ENCODE measurements at regions not wholly inside any gene's neighbourhood (a gene's known extent, or its start where the extent isn't known, plus 50 kb on each side); places are given as distances from the start of the nearest gene placed in this dataset.
A peak's percentile ranks its signal among the peaks of the same experiment; 100 is the strongest.

DNA sequence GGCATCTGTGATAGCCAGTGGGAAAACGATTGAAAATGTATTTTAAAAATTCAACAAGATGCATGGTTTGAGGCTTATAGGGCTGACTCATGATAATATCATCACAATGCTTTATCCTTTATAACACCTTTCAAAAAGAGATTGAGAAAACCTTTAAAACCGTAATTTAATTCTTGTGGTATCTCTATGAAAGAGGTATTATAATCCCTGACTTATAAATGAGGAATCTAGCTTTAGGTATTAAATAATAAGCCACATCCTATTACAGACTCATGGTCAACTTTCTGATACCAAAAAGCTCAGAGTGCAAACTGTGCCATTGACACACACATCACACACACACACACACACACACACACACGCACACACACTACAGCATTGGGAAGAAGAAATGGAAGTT, 134.6 kb upstream of the RAB12 start:
- peaks cover 0 to 4% (median 2%) of the 10 kb centered on the region in 3 donors for H3K27me3 ChIP-seq (ENCODE audit: insufficient read depth in 3 of 3, low read length in 2 of 3)
- ATAC-seq (no peak), DNase-seq (no peak)
- TF ChIP-seq, protein P1, sequence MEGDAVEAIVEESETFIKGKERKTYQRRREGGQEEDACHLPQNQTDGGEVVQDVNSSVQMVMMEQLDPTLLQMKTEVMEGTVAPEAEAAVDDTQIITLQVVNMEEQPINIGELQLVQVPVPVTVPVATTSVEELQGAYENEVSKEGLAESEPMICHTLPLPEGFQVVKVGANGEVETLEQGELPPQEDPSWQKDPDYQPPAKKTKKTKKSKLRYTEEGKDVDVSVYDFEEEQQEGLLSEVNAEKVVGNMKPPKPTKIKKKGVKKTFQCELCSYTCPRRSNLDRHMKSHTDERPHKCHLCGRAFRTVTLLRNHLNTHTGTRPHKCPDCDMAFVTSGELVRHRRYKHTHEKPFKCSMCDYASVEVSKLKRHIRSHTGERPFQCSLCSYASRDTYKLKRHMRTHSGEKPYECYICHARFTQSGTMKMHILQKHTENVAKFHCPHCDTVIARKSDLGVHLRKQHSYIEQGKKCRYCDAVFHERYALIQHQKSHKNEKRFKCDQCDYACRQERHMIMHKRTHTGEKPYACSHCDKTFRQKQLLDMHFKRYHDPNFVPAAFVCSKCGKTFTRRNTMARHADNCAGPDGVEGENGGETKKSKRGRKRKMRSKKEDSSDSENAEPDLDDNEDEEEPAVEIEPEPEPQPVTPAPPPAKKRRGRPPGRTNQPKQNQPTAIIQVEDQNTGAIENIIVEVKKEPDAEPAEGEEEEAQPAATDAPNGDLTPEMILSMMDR (IDR thresholded peaks at IDR 0.05): no peak
- no peaks in the 10 kb centered on the region for H3K36me3 ChIP-seq (ENCODE audit: insufficient read depth in 1 of 2, low read depth in 1 of 2)
- intact Hi-C loops (cut with DNase I): loop anchor here in 1 of 2 donors (5.0 kb wide), 1 partner anchor 513 kb away; no protein-coding TSS in a partner anchor
- H3K27ac ChIP-seq: no peak overlapping the region
- peaks cover 1% of the 10 kb centered on the region for H3K4me1 ChIP-seq
- no peak overlapping the region for H3K4me3 ChIP-seq
- no peaks in the 10 kb centered on the region for H3K9me3 ChIP-seq
- WGBS, 3 donors: 85 to 92% (median 91%) methylated on average over 3 of the region's 3 CpGs

DNA sequence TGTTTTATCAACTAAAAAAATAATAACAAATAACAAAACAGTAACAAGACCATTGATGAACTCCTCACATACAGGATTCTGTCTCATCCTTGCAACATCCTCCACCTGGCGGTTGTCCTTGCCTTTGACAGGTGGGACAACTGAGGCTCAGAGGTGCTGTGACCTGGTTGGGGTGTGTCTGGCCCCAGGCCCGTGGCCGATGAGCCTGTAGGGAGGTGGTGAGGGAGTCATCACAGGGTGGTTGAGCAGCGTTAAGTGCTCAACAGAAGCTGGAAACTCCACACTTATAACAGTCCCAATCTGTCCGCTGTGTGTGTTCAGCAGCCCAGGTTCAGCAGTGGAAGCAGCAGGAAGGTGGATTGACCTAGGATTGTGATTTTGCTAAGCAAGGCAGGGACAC, 131.6 kb upstream of the RAB12 start:
- DNase-seq: no peak
- ATAC-seq: no peak

DNA sequence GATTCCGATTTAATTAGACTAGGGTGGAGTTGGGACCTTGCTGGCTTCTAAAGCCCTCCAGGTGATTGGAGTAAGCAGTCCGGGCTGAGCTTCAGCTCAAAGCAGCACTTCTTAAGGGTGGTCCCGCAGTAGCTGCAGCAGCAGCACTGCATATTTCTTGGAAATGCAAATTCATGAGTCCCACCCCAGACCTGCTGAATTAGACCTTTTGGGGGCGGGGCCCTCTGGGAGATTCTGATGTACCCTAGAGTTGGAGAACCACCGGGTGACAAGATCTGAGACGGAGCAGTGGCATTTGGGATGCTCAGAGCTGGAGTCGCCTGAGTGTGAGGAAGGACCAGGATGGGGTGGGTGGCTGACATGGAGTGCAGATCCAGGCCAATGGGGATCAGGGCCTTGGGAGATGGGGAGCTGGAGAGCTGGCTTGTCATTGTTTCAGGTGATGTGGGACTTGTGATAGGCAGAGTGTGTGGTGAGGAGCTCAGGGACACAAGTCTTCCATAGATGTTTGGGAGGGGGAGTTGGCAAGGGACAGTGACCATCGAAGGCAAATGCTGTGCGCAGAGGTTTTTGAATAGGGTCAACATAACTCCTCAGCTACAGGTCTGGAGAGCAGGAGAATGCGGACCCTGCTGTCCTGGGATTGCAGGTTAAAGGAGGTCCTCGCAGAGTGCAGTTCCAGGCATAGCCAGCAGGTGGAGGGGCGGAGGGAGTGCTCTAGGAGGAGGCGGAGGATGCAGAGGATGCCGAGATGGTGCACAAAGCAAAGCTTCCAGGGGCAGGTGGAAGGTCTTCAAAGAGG, 130.9 kb upstream of the RAB12 start:
- no peaks in the 10 kb centered on the region for H3K9me3 ChIP-seq
- intact Hi-C loops (cut with DNase I): loop anchor here in 1 of 2 donors (5.0 kb wide), 1 partner anchor 509 kb away; no protein-coding TSS in a partner anchor
- no peak overlapping the region for H3K27ac ChIP-seq
- 57 to 63% (median 60%) methylated on average over 14 of the region's 14 CpGs for WGBS, 3 donors
- no peaks in the 10 kb centered on the region for H3K4me1 ChIP-seq
- H3K27me3 ChIP-seq (ENCODE audit: insufficient read depth in 3 of 3, low read length in 2 of 3): no peaks in the 10 kb centered on the region
- no peaks in the 10 kb centered on the region for H3K36me3 ChIP-seq (ENCODE audit: insufficient read depth in 1 of 2, low read depth in 1 of 2)
- DNase-seq (peak; percentile 51 to 71), ATAC-seq (peak; percentile 69 to 87 (median 79))
- TF ChIP-seq, protein P1 (IDR thresholded peaks at IDR 0.05): peak; percentile 73
- no peak overlapping the region for H3K4me3 ChIP-seq

More for the DNA sequence above, 131.6 kb upstream of the RAB12 start:
- Histone ChIP-seq H3K27ac (no peak overlapping the region), H3K4me3 (no peak overlapping the region), H3K27me3 (ENCODE audit: insufficient read depth in 3 of 3, low read length in 2 of 3) (no peaks in the 10 kb centered on the region), H3K4me1 (no peaks in the 10 kb centered on the region), H3K36me3 (ENCODE audit: insufficient read depth in 1 of 2, low read depth in 1 of 2) (no peaks in the 10 kb centered on the region), H3K9me3 (no peaks in the 10 kb centered on the region)
- TF ChIP-seq, protein P1 (IDR thresholded peaks at IDR 0.05): no peak
- intact Hi-C loops (cut with DNase I): loop anchor here in 1 of 2 donors (5.0 kb wide), 1 partner anchor 510 kb away; no protein-coding TSS in a partner anchor
- WGBS, 3 donors: 90 to 97% (median 95%) methylated on average over 5 of the region's 5 CpGs

DNA sequence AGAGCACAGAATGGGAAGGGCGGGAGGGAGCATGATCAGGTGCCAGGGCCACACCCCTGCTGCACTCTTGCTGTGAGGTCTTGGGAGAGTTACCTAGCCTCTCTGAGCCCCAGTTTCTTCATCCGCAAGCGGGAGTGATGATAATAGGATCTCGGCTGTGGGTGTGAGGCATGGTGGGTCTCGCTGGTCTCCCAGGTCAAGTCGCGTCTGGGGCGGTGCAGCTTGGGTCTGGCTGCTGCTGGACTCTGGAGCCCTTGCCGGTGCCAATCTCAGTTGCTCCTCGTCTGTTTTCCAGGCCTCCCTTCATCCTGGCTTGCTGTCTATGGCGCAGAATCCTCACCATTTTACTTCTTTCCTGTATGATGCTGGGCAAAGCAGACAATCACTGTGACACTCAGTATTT, 130.3 kb upstream of the RAB12 start:
- peak in 1 of 4 donors; percentile 16 for ATAC-seq
- Histone ChIP-seq H3K4me1 (no peaks in the 10 kb centered on the region), H3K27me3 (ENCODE audit: insufficient read depth in 3 of 3, low read length in 2 of 3) (no peaks in the 10 kb centered on the region), H3K36me3 (ENCODE audit: insufficient read depth in 1 of 2, low read depth in 1 of 2) (no peaks in the 10 kb centered on the region), H3K27ac (no peak overlapping the region), H3K4me3 (no peak overlapping the region), H3K9me3 (no peaks in the 10 kb centered on the region)
- WGBS, 3 donors: 77 to 89% (median 84%) methylated on average over 11 of the region's 11 CpGs
- DNase-seq: no peak
- intact Hi-C loops (cut with DNase I): loop anchor here in 1 of 2 donors (5.0 kb wide), 1 partner anchor 508 kb away; no protein-coding TSS in a partner anchor
- TF ChIP-seq, protein P1 (IDR thresholded peaks at IDR 0.05): no peak

All from psoas muscle (tissue), 7 donors.